ENCODE measurements at regions not wholly inside any gene's neighbourhood (a gene's known extent, or its start where the extent isn't known, plus 50 kb on each side); places are given as distances from the start of the nearest gene placed in this dataset.

DNA sequence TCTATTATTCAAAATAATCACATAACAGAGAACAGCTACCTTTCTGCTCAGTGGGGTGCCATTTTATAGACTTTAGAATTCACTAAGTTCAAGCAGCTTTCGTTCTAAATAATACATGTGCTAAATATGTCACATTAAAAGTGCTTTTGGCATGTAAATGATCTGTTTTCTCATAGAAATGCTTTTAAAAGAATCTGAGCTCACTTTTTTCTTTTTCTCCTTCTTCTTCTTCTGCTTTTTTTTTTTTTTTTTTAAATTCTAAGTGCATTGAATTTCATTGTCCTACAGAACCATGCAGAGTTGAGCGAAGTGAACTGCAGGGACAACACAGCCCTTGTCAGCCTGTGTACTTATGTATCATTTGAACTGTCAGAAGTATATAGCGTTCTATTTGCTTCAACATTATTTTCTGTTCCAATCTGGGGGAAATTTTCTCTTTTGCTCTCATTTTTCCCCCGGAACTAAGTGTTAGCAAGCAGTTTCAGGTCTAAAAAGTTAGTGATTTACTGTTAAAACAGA is 193.8 kb upstream of the TMCO5A start:
- H3K4me1 ChIP-seq (replicated peaks), result no peaks in the 10 kb centered on the region
- 44% methylated on average over 4 of the region's 4 CpGs for WGBS
- H3K27ac ChIP-seq, result no peak overlapping the region
- intact Hi-C loops (cut with DNase I), result no loop called here
- H3K27me3 ChIP-seq (replicated peaks; ENCODE audit: insufficient read depth), result no peaks in the 10 kb centered on the region
- no peak overlapping the region for H3K4me3 ChIP-seq
- TF ChIP-seq, protein P1, sequence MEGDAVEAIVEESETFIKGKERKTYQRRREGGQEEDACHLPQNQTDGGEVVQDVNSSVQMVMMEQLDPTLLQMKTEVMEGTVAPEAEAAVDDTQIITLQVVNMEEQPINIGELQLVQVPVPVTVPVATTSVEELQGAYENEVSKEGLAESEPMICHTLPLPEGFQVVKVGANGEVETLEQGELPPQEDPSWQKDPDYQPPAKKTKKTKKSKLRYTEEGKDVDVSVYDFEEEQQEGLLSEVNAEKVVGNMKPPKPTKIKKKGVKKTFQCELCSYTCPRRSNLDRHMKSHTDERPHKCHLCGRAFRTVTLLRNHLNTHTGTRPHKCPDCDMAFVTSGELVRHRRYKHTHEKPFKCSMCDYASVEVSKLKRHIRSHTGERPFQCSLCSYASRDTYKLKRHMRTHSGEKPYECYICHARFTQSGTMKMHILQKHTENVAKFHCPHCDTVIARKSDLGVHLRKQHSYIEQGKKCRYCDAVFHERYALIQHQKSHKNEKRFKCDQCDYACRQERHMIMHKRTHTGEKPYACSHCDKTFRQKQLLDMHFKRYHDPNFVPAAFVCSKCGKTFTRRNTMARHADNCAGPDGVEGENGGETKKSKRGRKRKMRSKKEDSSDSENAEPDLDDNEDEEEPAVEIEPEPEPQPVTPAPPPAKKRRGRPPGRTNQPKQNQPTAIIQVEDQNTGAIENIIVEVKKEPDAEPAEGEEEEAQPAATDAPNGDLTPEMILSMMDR (IDR thresholded peaks at IDR 0.05), result no peak
- TF ChIP-seq POLR2A (IDR thresholded peaks at IDR 0.05), result no peak
- TF ChIP-seq POLR2AphosphoS5 (IDR thresholded peaks at IDR 0.05), result no peak
- no peak for DNase-seq (ENCODE audit: low spot score)
- H3K9me3 ChIP-seq, result no peaks in the 10 kb centered on the region
- no peaks in the 10 kb centered on the region for H3K36me3 ChIP-seq

DNA sequence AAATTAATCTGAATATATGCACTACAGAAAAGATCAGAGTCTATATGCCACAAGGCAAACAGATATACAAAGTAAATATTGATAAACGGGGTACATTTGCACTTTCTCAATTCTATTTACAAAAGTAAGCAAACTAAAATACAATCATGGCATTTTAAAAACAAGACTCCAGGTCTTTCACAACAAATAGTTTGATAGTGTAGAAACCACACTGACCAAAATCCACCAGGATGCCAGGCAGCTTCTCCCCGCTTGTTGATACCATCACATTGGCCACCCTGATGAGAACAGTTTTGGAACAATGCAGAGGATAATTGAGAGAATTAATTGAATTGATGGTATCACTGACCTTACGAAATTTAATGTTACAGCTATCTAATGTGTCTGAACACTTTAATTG is 190.6 kb upstream of the TMCO5A start:
- H3K4me1 ChIP-seq (replicated peaks), result no peaks in the 10 kb centered on the region
- H3K9me3 ChIP-seq, result no peaks in the 10 kb centered on the region
- H3K27me3 ChIP-seq (replicated peaks; ENCODE audit: insufficient read depth), result no peaks in the 10 kb centered on the region
- no peak for DNase-seq (ENCODE audit: low spot score)
- H3K27ac ChIP-seq, result no peak overlapping the region
- intact Hi-C loops (cut with DNase I), result no loop called here
- TF ChIP-seq POLR2A (IDR thresholded peaks at IDR 0.05) (no peak), POLR2AphosphoS5 (IDR thresholded peaks at IDR 0.05) (no peak)
- TF ChIP-seq, protein P1 (IDR thresholded peaks at IDR 0.05), result no peak
- H3K36me3 ChIP-seq, result no peaks in the 10 kb centered on the region
- H3K4me3 ChIP-seq, result no peak overlapping the region
- WGBS, result 70% methylated on average over 3 of the region's 3 CpGs

GRCh38 chr15:37744521-37744920 is 189.9 kb upstream of the TMCO5A start:
- WGBS, result 88% methylated on average over 1 of the region's 1 CpG
- no peak for DNase-seq (ENCODE audit: low spot score)
- Histone ChIP-seq H3K27me3 (replicated peaks; ENCODE audit: insufficient read depth) (no peaks in the 10 kb centered on the region), H3K9me3 (no peaks in the 10 kb centered on the region), H3K36me3 (no peaks in the 10 kb centered on the region), H3K4me3 (no peak overlapping the region), H3K27ac (no peak overlapping the region), H3K4me1 (replicated peaks) (no peaks in the 10 kb centered on the region)
- intact Hi-C loops (cut with DNase I), result no loop called here
- no peak for TF ChIP-seq POLR2AphosphoS5 (IDR thresholded peaks at IDR 0.05)
- TF ChIP-seq, protein P1 (IDR thresholded peaks at IDR 0.05), result no peak
- TF ChIP-seq POLR2A (IDR thresholded peaks at IDR 0.05), result no peak

DNA sequence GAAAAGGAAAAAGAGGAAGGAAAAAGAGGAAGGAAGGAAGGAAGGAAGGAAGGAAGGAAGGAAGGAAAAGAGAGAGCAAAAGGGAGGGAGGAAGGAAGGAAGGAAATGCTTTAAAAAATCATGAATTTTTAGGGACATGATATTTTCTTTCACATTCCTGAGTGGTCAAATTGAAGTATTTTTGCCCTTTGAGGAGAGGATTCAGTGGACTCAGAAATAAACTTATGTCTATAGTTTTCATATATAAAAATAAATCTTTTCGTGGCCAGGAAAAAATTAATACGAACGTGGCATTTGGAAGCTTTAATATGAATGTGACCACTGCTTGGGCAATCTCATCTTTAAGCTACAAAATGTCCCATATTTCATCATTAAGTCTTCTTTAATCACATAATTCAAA is 183.0 kb upstream of the TMCO5A start:
- DNase-seq (ENCODE audit: low spot score), result no peak
- Histone ChIP-seq H3K4me1 (replicated peaks) (no peaks in the 10 kb centered on the region), H3K27ac (no peak overlapping the region), H3K27me3 (replicated peaks; ENCODE audit: insufficient read depth) (no peaks in the 10 kb centered on the region), H3K4me3 (no peak overlapping the region), H3K36me3 (no peaks in the 10 kb centered on the region), H3K9me3 (no peaks in the 10 kb centered on the region)
- no peak for TF ChIP-seq POLR2AphosphoS5 (IDR thresholded peaks at IDR 0.05)
- no peak for TF ChIP-seq POLR2A (IDR thresholded peaks at IDR 0.05)
- TF ChIP-seq, protein P1 (IDR thresholded peaks at IDR 0.05), result no peak
- 92% methylated on average over 3 of the region's 3 CpGs for WGBS
- intact Hi-C loops (cut with DNase I), result no loop called here

- Histone ChIP-seq H3K4me3 (no peak overlapping the region), H3K27me3 (replicated peaks; ENCODE audit: insufficient read depth) (no peaks in the 10 kb centered on the region), H3K36me3 (no peaks in the 10 kb centered on the region), H3K27ac (no peak overlapping the region), H3K9me3 (no peaks in the 10 kb centered on the region), H3K4me1 (replicated peaks) (no peaks in the 10 kb centered on the region)
- DNase-seq (ENCODE audit: low spot score), result no peak
- intact Hi-C loops (cut with DNase I), result no loop called here
- no peak for TF ChIP-seq POLR2A (IDR thresholded peaks at IDR 0.05)
- no peak for TF ChIP-seq POLR2AphosphoS5 (IDR thresholded peaks at IDR 0.05)
- TF ChIP-seq, protein P1 (IDR thresholded peaks at IDR 0.05), result no peak
These were observed 178.0 kb upstream of the TMCO5A start for GRCh38 chr15:37756407-37756806.

All from prostate gland (tissue), 2 donors.